NCI-H1105 treated with DMSO at 0.1 percent for 48 hours (cell line): ENCODE measurements at regions not wholly inside any gene's neighbourhood (a gene's known extent, or its start where the extent isn't known, plus 50 kb on each side); places are given as distances from the start of the nearest gene placed in this dataset.
"Not testable (repeated sequence)": the region's sequence is repeated elsewhere in the genome, so short reads cannot be mapped to it uniquely, and the experiment has no call there.

Source experiments
- DNase-seq: peaks from one replicate; lab custom pipeline; 2025; lab: John Stamatoyannopoulos, UW

GRCh38 chr11:71638801-71639519, 56.3 kb upstream of the KRTAP5-11 start:
- peak; percentile 17 for DNase-seq

- DNase-seq, result peak; percentile 9
These were observed 56.8 kb upstream of the KRTAP5-11 start for GRCh38 chr11:71639520-71639849.

- not testable (repeated sequence) for DNase-seq
These were observed 57.2 kb upstream of the KRTAP5-11 start for GRCh38 chr11:71639916-71640315.

- not testable (repeated sequence) for DNase-seq
These were observed 64.4 kb upstream of the KRTAP5-11 start for GRCh38 chr11:71647078-71647477.

- DNase-seq, result not testable (repeated sequence)
These were observed 70.3 kb upstream of the KRTAP5-11 start for GRCh38 chr11:71652998-71653397.

- DNase-seq, result not testable (repeated sequence)
These were observed 71.7 kb upstream of the KRTAP5-11 start for GRCh38 chr11:71654423-71654822.

- not testable (repeated sequence) for DNase-seq
These were observed 72.4 kb upstream of the KRTAP5-11 start for GRCh38 chr11:71655041-71655440.

GRCh38 chr11:71656513-71656912, 73.8 kb upstream of the KRTAP5-11 start:
- not testable (repeated sequence) for DNase-seq

- DNase-seq, result not testable (repeated sequence)
These were observed 82.3 kb upstream of the KRTAP5-11 start for GRCh38 chr11:71664941-71665340.

- DNase-seq, result not testable (repeated sequence)
These were observed 115.4 kb upstream of the KRTAP5-11 start for GRCh38 chr11:71698110-71698509.

- not testable (repeated sequence) for DNase-seq
These were observed 116.3 kb upstream of the KRTAP5-11 start for GRCh38 chr11:71698961-71699360.

GRCh38 chr11:71701435-71702291, 119.0 kb upstream of the KRTAP5-11 start:
- DNase-seq, result not testable (repeated sequence)

- DNase-seq, result not testable (repeated sequence)
These were observed 122.5 kb upstream of the KRTAP5-11 start for GRCh38 chr11:71705086-71705737.

GRCh38 chr11:71705738-71706432, 123.2 kb upstream of the KRTAP5-11 start:
- not testable (repeated sequence) for DNase-seq

GRCh38 chr11:71707083-71707482, 124.4 kb upstream of the KRTAP5-11 start:
- not testable (repeated sequence) for DNase-seq

GRCh38 chr11:71709541-71709940, 123.5 kb upstream of the DEFB108B start:
- DNase-seq, result not testable (repeated sequence)

- not testable (repeated sequence) for DNase-seq
These were observed 122.8 kb upstream of the DEFB108B start for GRCh38 chr11:71710171-71710671.

GRCh38 chr11:71710701-71711385, 122.2 kb upstream of the DEFB108B start:
- not testable (repeated sequence) for DNase-seq

- not testable (repeated sequence) for DNase-seq
These were observed 120.7 kb upstream of the DEFB108B start for GRCh38 chr11:71712350-71712749.

GRCh38 chr11:71712846-71713245, 120.2 kb upstream of the DEFB108B start:
- not testable (repeated sequence) for DNase-seq

GRCh38 chr11:71714510-71714909, 118.5 kb upstream of the DEFB108B start:
- not testable (repeated sequence) for DNase-seq
